ENCODE measurements at regions not wholly inside any gene's neighbourhood (a gene's known extent, or its start where the extent isn't known, plus 50 kb on each side); places are given as distances from the start of the nearest gene placed in this dataset.

GRCh38 chr22:47757741-47758140, 995.3 kb downstream of the TBC1D22A start:
- ATAC-seq (no peak), DNase-seq (no peak)
- Histone ChIP-seq H3K27me3 (peaks cover 0 to 23% (median 0%) of the 10 kb centered on the region in 9 donors), H3K36me3 (no peaks in the 10 kb centered on the region), H3K9me3 (peaks cover 0 to 4% (median 0%) of the 10 kb centered on the region in 12 donors), H3K4me1 (no peaks in the 10 kb centered on the region), H3K27ac (no peak overlapping the region), H3K4me3 (no peak overlapping the region)
- WGBS, 4 donors: 41 to 86% (median 71%) methylated on average over 3 of the region's 3 CpGs
- TF ChIP-seq POLR2A (IDR thresholded peaks at IDR 0.05): no peak
- TF ChIP-seq, protein P1, sequence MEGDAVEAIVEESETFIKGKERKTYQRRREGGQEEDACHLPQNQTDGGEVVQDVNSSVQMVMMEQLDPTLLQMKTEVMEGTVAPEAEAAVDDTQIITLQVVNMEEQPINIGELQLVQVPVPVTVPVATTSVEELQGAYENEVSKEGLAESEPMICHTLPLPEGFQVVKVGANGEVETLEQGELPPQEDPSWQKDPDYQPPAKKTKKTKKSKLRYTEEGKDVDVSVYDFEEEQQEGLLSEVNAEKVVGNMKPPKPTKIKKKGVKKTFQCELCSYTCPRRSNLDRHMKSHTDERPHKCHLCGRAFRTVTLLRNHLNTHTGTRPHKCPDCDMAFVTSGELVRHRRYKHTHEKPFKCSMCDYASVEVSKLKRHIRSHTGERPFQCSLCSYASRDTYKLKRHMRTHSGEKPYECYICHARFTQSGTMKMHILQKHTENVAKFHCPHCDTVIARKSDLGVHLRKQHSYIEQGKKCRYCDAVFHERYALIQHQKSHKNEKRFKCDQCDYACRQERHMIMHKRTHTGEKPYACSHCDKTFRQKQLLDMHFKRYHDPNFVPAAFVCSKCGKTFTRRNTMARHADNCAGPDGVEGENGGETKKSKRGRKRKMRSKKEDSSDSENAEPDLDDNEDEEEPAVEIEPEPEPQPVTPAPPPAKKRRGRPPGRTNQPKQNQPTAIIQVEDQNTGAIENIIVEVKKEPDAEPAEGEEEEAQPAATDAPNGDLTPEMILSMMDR (IDR thresholded peaks at IDR 0.05): no peak
- intact Hi-C loops (cut with DNase I): no loop called here

DNA sequence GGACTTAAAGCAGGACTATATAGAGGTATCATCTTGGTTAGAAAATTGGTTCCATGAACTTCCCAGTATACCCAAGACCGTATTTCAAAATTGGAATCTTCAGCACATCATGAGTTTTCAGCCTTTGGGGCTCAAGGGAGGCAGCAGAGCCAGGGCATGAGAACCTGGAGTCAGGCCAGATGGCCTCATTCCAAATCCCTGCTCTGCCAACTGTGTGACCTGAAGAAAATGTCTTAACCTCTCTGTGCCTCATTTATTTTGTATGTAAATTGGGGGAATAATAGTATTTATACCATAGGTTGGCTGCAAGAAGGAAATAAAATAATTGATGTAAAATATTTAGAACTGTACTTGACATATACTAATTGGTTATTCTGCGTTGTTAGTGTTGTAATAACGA, 987.6 kb downstream of the TBC1D22A start:
- Histone ChIP-seq H3K36me3 (no peaks in the 10 kb centered on the region), H3K9me3 (no peaks in the 10 kb centered on the region), H3K27me3 (peaks cover 0 to 35% (median 9%) of the 10 kb centered on the region in 9 donors), H3K4me3 (no peak overlapping the region), H3K4me1 (no peaks in the 10 kb centered on the region), H3K27ac (no peak overlapping the region)
- DNase-seq (no peak), ATAC-seq (no peak)
- WGBS, 4 donors: 85 to 89% (median 89%) methylated on average over 3 of the region's 3 CpGs
- intact Hi-C loops (cut with DNase I): no loop called here
- no peak for TF ChIP-seq POLR2A (IDR thresholded peaks at IDR 0.05)
- TF ChIP-seq, protein P1 (IDR thresholded peaks at IDR 0.05): no peak

DNA sequence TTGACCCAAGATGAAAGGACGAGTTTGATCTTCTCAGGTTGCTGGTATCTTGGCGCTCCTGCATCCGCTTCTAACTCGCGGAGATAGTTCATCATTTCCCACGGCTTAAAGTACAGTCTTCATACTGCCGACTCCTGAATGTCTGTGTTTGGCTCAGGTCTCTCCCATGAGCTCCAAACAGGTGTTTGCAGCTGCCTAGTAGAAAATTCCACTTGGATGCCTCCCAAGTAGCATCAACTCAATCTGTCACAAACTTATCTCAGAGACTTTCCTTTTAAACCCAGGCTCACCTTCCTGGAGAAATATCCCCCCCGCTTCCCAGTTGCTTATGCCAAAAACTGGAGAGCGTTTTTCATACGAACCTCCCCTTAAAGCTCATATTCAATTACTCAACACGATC, 986.5 kb downstream of the TBC1D22A start:
- intact Hi-C loops (cut with DNase I): no loop called here
- Histone ChIP-seq H3K4me1 (no peaks in the 10 kb centered on the region), H3K27ac (no peak overlapping the region), H3K27me3 (peaks cover 0 to 36% (median 9%) of the 10 kb centered on the region in 9 donors), H3K36me3 (no peaks in the 10 kb centered on the region), H3K4me3 (no peak overlapping the region), H3K9me3 (no peaks in the 10 kb centered on the region)
- WGBS, 4 donors: 54 to 73% (median 67%) methylated on average over 11 of the region's 11 CpGs
- TF ChIP-seq POLR2A (IDR thresholded peaks at IDR 0.05): no peak
- TF ChIP-seq, protein P1 (IDR thresholded peaks at IDR 0.05): no peak
- no peak for DNase-seq
- no peak for ATAC-seq

DNA sequence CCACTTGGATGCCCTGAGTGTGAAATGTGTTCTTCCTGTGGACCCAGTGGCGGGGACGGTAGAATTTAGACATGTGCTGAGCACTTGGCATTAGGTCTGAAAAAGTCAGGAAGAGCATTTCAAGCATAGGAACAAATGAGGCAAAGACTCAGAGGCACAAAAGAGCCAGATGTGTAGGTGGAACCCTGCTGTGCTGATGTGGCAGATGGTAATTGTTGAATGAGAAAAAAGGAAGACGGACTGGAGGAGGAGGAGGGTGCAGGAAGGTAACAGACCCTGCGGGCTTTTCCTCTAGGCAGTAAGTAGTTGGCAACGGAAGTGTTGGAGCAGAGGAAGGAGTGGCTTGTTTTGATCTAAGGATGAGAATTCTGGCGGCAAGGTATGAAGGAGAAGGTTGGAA, 985.8 kb downstream of the TBC1D22A start:
- Histone ChIP-seq H3K9me3 (no peaks in the 10 kb centered on the region), H3K4me3 (no peak overlapping the region), H3K27me3 (peaks cover 0 to 32% (median 9%) of the 10 kb centered on the region in 9 donors), H3K36me3 (no peaks in the 10 kb centered on the region), H3K4me1 (no peaks in the 10 kb centered on the region), H3K27ac (no peak overlapping the region)
- DNase-seq (no peak), ATAC-seq (no peak)
- TF ChIP-seq, protein P1 (IDR thresholded peaks at IDR 0.05): no peak
- TF ChIP-seq POLR2A (IDR thresholded peaks at IDR 0.05): no peak
- intact Hi-C loops (cut with DNase I): no loop called here
- 38 to 59% (median 50%) methylated on average over 6 of the region's 6 CpGs for WGBS, 4 donors

All from heart left ventricle (tissue), 16 donors.